WTC11 (cell line): ENCODE measurements at regions not wholly inside any gene's neighbourhood (a gene's known extent, or its start where the extent isn't known, plus 50 kb on each side); places are given as distances from the start of the nearest gene placed in this dataset.

Experiments used
- ATAC-seq: fragments of 200-7000 bp; cut with Tn5 transposase; 2 replicates; pipeline ENCODE4 v1.10.0; 2021; ENCODE audit warnings: mild to moderate bottlenecking, moderate library complexity
- CTCF ChIA-PET: fragments of 300-600 bp; sonication (Branson Sonifier 250); formaldehyde crosslinking; loops from one replicate; lab custom pipeline; 2021; ENCODE audit warnings: antibody characterized with exemption; lab: Charles Lee
- POLR2A ChIA-PET: fragments of 350-600 bp; sonication (Branson Sonifier 250); formaldehyde crosslinking; loops from one replicate; lab custom pipeline; 2021; ENCODE audit warnings: antibody characterized with exemption; lab: Charles Lee
- DNase-seq: peaks from one replicate; pipeline ENCODE4 v3.0.0; 2021; ENCODE audit warnings: low spot score
- H3K27ac Mint-ChIP-seq: 2 replicates; pipeline ENCODE4 v1.8.0; 2021; ENCODE audit warnings: mixed read lengths
- H3K27me3 Mint-ChIP-seq: 2 replicates; pipeline ENCODE4 v1.8.0; 2021; ENCODE audit warnings: low read depth, mild to moderate bottlenecking, moderate library complexity, mixed read lengths
- H3K36me3 Mint-ChIP-seq: 2 replicates; pipeline ENCODE4 v1.8.0; 2021; ENCODE audit warnings: mixed read lengths
- H3K4me1 Mint-ChIP-seq: 2 replicates; pipeline ENCODE4 v1.8.0; 2022; ENCODE audit warnings: mixed read lengths
- H3K4me3 Mint-ChIP-seq: 2 replicates; pipeline ENCODE4 v1.8.0; 2021; ENCODE audit warnings: mild to moderate bottlenecking, moderate library complexity, mixed read lengths
- H3K9me3 Mint-ChIP-seq: 2 replicates; pipeline ENCODE4 v1.8.0; 2021; ENCODE audit warnings: mixed read lengths
- ATF3 ChIP-seq: sonication (generic); formaldehyde crosslinking; conservative IDR thresholded peaks from 2 replicates; pipeline ENCODE4 v1.8.1; 2022; ENCODE audit warnings: mild to moderate bottlenecking, missing genetic modification reagents
- GTF2I ChIP-seq: fragments of 250-450 bp; sonication (Bioruptor Pico); conservative IDR thresholded peaks from 2 replicates; pipeline ENCODE4 v1.4.0; 2021; ENCODE audit warnings: mild to moderate bottlenecking
- HMGA2 ChIP-seq: fragments of 250-450 bp; sonication (Bioruptor Pico); IDR thresholded peaks from 2 replicates; pipeline ENCODE4 v1.4.0; 2021; ENCODE audit warnings: mild to moderate bottlenecking, moderate library complexity
- IRF2 ChIP-seq: sonication (generic); formaldehyde crosslinking; IDR thresholded peaks from 2 replicates; pipeline ENCODE4 v1.8.0; 2022; ENCODE audit warnings: low read depth, missing genetic modification reagents, borderline replicate concordance
- NFATC4 ChIP-seq: fragments of 250-450 bp; sonication (Bioruptor Pico); IDR thresholded peaks from 2 replicates; pipeline ENCODE4 v1.9.0; 2021; ENCODE audit warnings: mild to moderate bottlenecking
- NR1H2 ChIP-seq: sonication (generic); formaldehyde crosslinking; IDR thresholded peaks from 2 replicates; pipeline ENCODE4 v1.9.0; 2021; ENCODE audit warnings: mild to moderate bottlenecking, moderate library complexity, missing genetic modification reagents
- RORB ChIP-seq: fragments of 250-450 bp; sonication (Bioruptor Pico); IDR thresholded peaks from 2 replicates; pipeline ENCODE4 v1.9.0; 2021; ENCODE audit warnings: mild to moderate bottlenecking
- SMAD3 ChIP-seq: sonication (generic); formaldehyde crosslinking; IDR thresholded peaks from 2 replicates; pipeline ENCODE4 v1.8.0; 2022; ENCODE audit warnings: missing genetic modification reagents, mild to moderate bottlenecking, borderline replicate concordance
- SP1 ChIP-seq: sonication (generic); formaldehyde crosslinking; conservative IDR thresholded peaks from 2 replicates; pipeline ENCODE4 v1.8.1; 2022; ENCODE audit warnings: missing genetic modification reagents
- TP53 ChIP-seq: sonication (generic); formaldehyde crosslinking; IDR thresholded peaks from 2 replicates; pipeline ENCODE4 v1.8.1; 2023; ENCODE audit warnings: mild to moderate bottlenecking, missing genetic modification reagents
- ZMAT4 ChIP-seq: fragments of 250-450 bp; sonication (Bioruptor Pico); IDR thresholded peaks from 2 replicates; pipeline ENCODE4 v1.9.0; 2021; ENCODE audit warnings: mild to moderate bottlenecking
- ZNF512 ChIP-seq: sonication (generic); formaldehyde crosslinking; IDR thresholded peaks from 2 replicates; pipeline ENCODE4 v1.8.1; 2022; ENCODE audit warnings: missing genetic modification reagents, borderline replicate concordance
- TF ChIP-seq, protein P1 (sequence below): fragments of 250-450 bp; sonication (Bioruptor Pico); IDR thresholded peaks from 2 replicates; pipeline ENCODE4 v1.9.0; 2021; ENCODE audit warnings: mild to moderate bottlenecking
- TF ChIP-seq, protein P2 (sequence below): fragments of 250-450 bp; sonication (Bioruptor Pico); IDR thresholded peaks from 2 replicates; pipeline ENCODE4 v1.9.0; 2021; ENCODE audit warnings: mild to moderate bottlenecking, borderline replicate concordance
- TF ChIP-seq, protein P3 (sequence below): sonication (generic); formaldehyde crosslinking; IDR thresholded peaks from 2 replicates; pipeline ENCODE4 v1.8.1; 2023; ENCODE audit warnings: mild to moderate bottlenecking, missing genetic modification reagents
- TF ChIP-seq, protein P4 (sequence below): sonication (generic); formaldehyde crosslinking; IDR thresholded peaks from 2 replicates; pipeline ENCODE4 v1.8.0; 2022; ENCODE audit warnings: mild to moderate bottlenecking, missing genetic modification reagents

DNA sequence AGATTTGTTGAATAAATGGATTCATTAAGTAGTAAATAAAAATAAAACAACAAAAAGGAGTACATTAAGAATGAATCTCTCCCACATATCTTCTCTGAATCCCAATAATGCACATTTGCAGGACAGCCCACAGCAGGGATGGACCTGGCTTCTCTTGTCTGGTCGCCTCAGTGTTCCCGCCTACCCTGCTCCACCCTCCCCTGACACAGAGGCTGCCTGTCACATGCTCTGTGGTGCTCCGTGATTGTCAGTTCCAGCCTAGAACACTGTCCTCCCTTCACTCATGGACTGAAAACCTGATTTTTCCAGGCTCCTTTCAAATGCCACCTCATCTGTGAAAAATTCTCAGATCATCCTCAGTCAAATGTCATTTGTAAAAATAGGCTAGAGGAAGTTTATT is 94.5 kb upstream of the GPR12 start:
- H3K4me1 Mint-ChIP-seq, result peaks cover 8% of the 10 kb centered on the region
- TF ChIP-seq, protein P1, sequence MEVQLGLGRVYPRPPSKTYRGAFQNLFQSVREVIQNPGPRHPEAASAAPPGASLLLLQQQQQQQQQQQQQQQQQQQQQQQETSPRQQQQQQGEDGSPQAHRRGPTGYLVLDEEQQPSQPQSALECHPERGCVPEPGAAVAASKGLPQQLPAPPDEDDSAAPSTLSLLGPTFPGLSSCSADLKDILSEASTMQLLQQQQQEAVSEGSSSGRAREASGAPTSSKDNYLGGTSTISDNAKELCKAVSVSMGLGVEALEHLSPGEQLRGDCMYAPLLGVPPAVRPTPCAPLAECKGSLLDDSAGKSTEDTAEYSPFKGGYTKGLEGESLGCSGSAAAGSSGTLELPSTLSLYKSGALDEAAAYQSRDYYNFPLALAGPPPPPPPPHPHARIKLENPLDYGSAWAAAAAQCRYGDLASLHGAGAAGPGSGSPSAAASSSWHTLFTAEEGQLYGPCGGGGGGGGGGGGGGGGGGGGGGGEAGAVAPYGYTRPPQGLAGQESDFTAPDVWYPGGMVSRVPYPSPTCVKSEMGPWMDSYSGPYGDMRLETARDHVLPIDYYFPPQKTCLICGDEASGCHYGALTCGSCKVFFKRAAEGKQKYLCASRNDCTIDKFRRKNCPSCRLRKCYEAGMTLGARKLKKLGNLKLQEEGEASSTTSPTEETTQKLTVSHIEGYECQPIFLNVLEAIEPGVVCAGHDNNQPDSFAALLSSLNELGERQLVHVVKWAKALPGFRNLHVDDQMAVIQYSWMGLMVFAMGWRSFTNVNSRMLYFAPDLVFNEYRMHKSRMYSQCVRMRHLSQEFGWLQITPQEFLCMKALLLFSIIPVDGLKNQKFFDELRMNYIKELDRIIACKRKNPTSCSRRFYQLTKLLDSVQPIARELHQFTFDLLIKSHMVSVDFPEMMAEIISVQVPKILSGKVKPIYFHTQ (CRISPR knock-in tag), result no peak
- TF ChIP-seq ATF3 (CRISPR knock-in tag), result no peak
- no peak for TF ChIP-seq NFATC4
- TF ChIP-seq SMAD3, result no peak
- TF ChIP-seq, protein P2, sequence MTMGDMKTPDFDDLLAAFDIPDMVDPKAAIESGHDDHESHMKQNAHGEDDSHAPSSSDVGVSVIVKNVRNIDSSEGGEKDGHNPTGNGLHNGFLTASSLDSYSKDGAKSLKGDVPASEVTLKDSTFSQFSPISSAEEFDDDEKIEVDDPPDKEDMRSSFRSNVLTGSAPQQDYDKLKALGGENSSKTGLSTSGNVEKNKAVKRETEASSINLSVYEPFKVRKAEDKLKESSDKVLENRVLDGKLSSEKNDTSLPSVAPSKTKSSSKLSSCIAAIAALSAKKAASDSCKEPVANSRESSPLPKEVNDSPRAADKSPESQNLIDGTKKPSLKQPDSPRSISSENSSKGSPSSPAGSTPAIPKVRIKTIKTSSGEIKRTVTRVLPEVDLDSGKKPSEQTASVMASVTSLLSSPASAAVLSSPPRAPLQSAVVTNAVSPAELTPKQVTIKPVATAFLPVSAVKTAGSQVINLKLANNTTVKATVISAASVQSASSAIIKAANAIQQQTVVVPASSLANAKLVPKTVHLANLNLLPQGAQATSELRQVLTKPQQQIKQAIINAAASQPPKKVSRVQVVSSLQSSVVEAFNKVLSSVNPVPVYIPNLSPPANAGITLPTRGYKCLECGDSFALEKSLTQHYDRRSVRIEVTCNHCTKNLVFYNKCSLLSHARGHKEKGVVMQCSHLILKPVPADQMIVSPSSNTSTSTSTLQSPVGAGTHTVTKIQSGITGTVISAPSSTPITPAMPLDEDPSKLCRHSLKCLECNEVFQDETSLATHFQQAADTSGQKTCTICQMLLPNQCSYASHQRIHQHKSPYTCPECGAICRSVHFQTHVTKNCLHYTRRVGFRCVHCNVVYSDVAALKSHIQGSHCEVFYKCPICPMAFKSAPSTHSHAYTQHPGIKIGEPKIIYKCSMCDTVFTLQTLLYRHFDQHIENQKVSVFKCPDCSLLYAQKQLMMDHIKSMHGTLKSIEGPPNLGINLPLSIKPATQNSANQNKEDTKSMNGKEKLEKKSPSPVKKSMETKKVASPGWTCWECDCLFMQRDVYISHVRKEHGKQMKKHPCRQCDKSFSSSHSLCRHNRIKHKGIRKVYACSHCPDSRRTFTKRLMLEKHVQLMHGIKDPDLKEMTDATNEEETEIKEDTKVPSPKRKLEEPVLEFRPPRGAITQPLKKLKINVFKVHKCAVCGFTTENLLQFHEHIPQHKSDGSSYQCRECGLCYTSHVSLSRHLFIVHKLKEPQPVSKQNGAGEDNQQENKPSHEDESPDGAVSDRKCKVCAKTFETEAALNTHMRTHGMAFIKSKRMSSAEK (CRISPR knock-in tag), result no peak
- TF ChIP-seq, protein P3, sequence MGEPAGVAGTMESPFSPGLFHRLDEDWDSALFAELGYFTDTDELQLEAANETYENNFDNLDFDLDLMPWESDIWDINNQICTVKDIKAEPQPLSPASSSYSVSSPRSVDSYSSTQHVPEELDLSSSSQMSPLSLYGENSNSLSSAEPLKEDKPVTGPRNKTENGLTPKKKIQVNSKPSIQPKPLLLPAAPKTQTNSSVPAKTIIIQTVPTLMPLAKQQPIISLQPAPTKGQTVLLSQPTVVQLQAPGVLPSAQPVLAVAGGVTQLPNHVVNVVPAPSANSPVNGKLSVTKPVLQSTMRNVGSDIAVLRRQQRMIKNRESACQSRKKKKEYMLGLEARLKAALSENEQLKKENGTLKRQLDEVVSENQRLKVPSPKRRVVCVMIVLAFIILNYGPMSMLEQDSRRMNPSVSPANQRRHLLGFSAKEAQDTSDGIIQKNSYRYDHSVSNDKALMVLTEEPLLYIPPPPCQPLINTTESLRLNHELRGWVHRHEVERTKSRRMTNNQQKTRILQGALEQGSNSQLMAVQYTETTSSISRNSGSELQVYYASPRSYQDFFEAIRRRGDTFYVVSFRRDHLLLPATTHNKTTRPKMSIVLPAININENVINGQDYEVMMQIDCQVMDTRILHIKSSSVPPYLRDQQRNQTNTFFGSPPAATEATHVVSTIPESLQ (CRISPR knock-in tag), result no peak
- no peak for TF ChIP-seq NR1H2 (CRISPR knock-in tag)
- no peak for TF ChIP-seq SP1 (CRISPR knock-in tag)
- TF ChIP-seq, protein P4, sequence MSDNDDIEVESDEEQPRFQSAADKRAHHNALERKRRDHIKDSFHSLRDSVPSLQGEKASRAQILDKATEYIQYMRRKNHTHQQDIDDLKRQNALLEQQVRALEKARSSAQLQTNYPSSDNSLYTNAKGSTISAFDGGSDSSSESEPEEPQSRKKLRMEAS (CRISPR knock-in tag), result no peak
- TF ChIP-seq IRF2, result no peak
- H3K27me3 Mint-ChIP-seq, result no peaks in the 10 kb centered on the region; the same call in 1 of the 2 replicates
- no peak for ATAC-seq
- H3K27ac Mint-ChIP-seq, result no peak overlapping the region
- CTCF ChIA-PET, result no interaction called here
- H3K9me3 Mint-ChIP-seq, result peaks cover 9% of the 10 kb centered on the region
- DNase-seq, result no peak
- H3K36me3 Mint-ChIP-seq, result no peaks in the 10 kb centered on the region
- POLR2A ChIA-PET, result no interaction called here
- no peak overlapping the region for H3K4me3 Mint-ChIP-seq

GRCh38 chr13:26853323-26853722 is 92.7 kb upstream of the GPR12 start:
- H3K27ac Mint-ChIP-seq, result no peak overlapping the region
- peaks cover 4% of the 10 kb centered on the region for H3K9me3 Mint-ChIP-seq
- H3K4me1 Mint-ChIP-seq, result peaks cover 19% of the 10 kb centered on the region
- no peak for ATAC-seq
- H3K27me3 Mint-ChIP-seq, result no peaks in the 10 kb centered on the region
- H3K4me3 Mint-ChIP-seq, result no peak overlapping the region
- ChIA-PET POLR2A (no interaction called here), CTCF (interaction anchor here (3.6 kb wide), 1 partner anchor 19 kb away, joined by 17 read pairs; no protein-coding TSS in a partner anchor)
- no peaks in the 10 kb centered on the region for H3K36me3 Mint-ChIP-seq
- TF ChIP-seq GTF2I (CRISPR knock-in tag), result no peak
- TF ChIP-seq, protein P3 (CRISPR knock-in tag), result no peak
- TF ChIP-seq RORB (CRISPR knock-in tag), result no peak
- no peak for TF ChIP-seq TP53 (CRISPR knock-in tag)
- no peak for TF ChIP-seq ZMAT4 (CRISPR knock-in tag)
- TF ChIP-seq HMGA2, result no peak
- no peak for TF ChIP-seq ZNF512 (CRISPR knock-in tag)
- no peak for TF ChIP-seq ATF3 (CRISPR knock-in tag)
- DNase-seq, result no peak
